IMR-90 (cell line): ENCODE measurements at regions not wholly inside any gene's neighbourhood (a gene's known extent, or its start where the extent isn't known, plus 50 kb on each side); places are given as distances from the start of the nearest gene placed in this dataset.

Source experiments
- ATAC-seq: fragments of 200-7000 bp; cut with Tn5 transposase; 2 replicates; pipeline ENCODE4 v1.9.1; 2020; ENCODE audit warnings: low read depth, mild to moderate bottlenecking, moderate library complexity
- BruUV-seq: library from RNA; stranded (reverse); fragments of 400-500 nt; replicated peaks from 2 replicates; lab custom pipeline; 2021; lab: Mats Ljungman, UMichigan
- CTCF ChIA-PET: fragments of 300-600 bp; formaldehyde crosslinking; extraction: SDS; loops from one replicate; lab custom pipeline; 2021; ENCODE audit warnings: antibody characterized with exemption; lab: Yijun Ruan, JAX
- POLR2A ChIA-PET: fragments of 300-600 bp; sonication (Branson Sonifier 250); formaldehyde crosslinking; loops from one replicate; lab custom pipeline; 2022; ENCODE audit warnings: antibody characterized with exemption; ENCODE audit not compliant: unreplicated experiment; lab: Charles Lee
- DNase-seq: peaks from one replicate; pipeline ENCODE4 v3.0.0; 2013
- H2AFZ ChIP-seq: replicated peaks from 2 replicates; pipeline ENCODE3; 2013; ENCODE audit warnings: low read length, mild to moderate bottlenecking; ENCODE audit not compliant: poor library complexity
- H2AK5ac ChIP-seq: 2 replicates; pipeline ENCODE4 v1.6.1; 2013; ENCODE audit warnings: low read depth, low read length, inconsistent platforms
- H2AK9ac ChIP-seq: replicated peaks from 2 replicates; pipeline ENCODE3; 2013; ENCODE audit warnings: mild to moderate bottlenecking, low read depth, low read length, moderate library complexity; ENCODE audit not compliant: poor library complexity
- H2BK120ac ChIP-seq: 2 replicates; pipeline ENCODE4 v1.6.1; 2013; ENCODE audit warnings: low read depth, low read length, inconsistent platforms
- H2BK15ac ChIP-seq: 3 replicates; pipeline ENCODE4 v1.6.1; 2013; ENCODE audit warnings: low read depth, low read length, inconsistent platforms
- H2BK20ac ChIP-seq: 2 replicates; pipeline ENCODE4 v1.6.1; 2013; ENCODE audit warnings: low read depth, mild to moderate bottlenecking, inconsistent platforms, low read length, moderate library complexity
- H2BK5ac ChIP-seq: 2 replicates; pipeline ENCODE4 v1.6.1; 2013; ENCODE audit warnings: mild to moderate bottlenecking, low read depth, low read length, inconsistent platforms; ENCODE audit not compliant: poor library complexity, severe bottlenecking
- H3K14ac ChIP-seq: replicated peaks from 2 replicates; pipeline ENCODE4 v1.6.1; 2013; ENCODE audit warnings: low read depth, low read length, inconsistent platforms
- H3K18ac ChIP-seq: 2 replicates; pipeline ENCODE4 v1.6.1; 2013; ENCODE audit warnings: low read depth, low read length, control low read depth
- H3K23ac ChIP-seq: 2 replicates; pipeline ENCODE4 v1.6.1; 2013; ENCODE audit warnings: low read depth, low read length, inconsistent platforms
- H3K27ac ChIP-seq: 2 replicates; pipeline ENCODE4 v1.5.1; 2013; ENCODE audit warnings: mild to moderate bottlenecking, control low read depth, low read length; ENCODE audit not compliant: insufficient read depth
- H3K27me3 ChIP-seq: 2 replicates; pipeline ENCODE4 v1.6.1; 2013; ENCODE audit warnings: low read length; ENCODE audit not compliant: control insufficient read depth, insufficient read depth
- H3K36me3 ChIP-seq: 2 replicates; pipeline ENCODE4 v1.6.1; 2013; ENCODE audit warnings: low read length, mixed read lengths; ENCODE audit not compliant: control insufficient read depth, insufficient read depth
- H3K4ac ChIP-seq: 2 replicates; pipeline ENCODE4 v1.6.1; 2013; ENCODE audit warnings: low read depth, low read length, inconsistent platforms
- H3K4me1 ChIP-seq: 2 replicates; pipeline ENCODE4 v1.6.1; 2013; ENCODE audit warnings: low read length, mixed read lengths; ENCODE audit not compliant: control insufficient read depth, insufficient read depth
- H3K4me2 ChIP-seq: 2 replicates; pipeline ENCODE4 v1.6.1; 2013; ENCODE audit warnings: low read depth, mild to moderate bottlenecking, control low read depth, low read length, moderate library complexity
- H3K4me3 ChIP-seq: 2 replicates; pipeline ENCODE4 v1.5.1; 2013; ENCODE audit warnings: low read depth, mild to moderate bottlenecking, control low read depth, low read length, moderate library complexity; ENCODE audit not compliant: insufficient read depth
- H3K56ac ChIP-seq: 2 replicates; pipeline ENCODE4 v1.6.1; 2013; ENCODE audit warnings: low read length, inconsistent platforms; ENCODE audit not compliant: insufficient read depth; ENCODE audit errors: extremely low read depth
- H3K79me1 ChIP-seq, 2 experiments: 2 replicates each; pipeline ENCODE4 v1.6.1; 2013; ENCODE audit warnings: low read length in 2 of 2, inconsistent platforms in 1 of 2, low read depth in 1 of 2
- H3K9ac ChIP-seq: 2 replicates; pipeline ENCODE4 v1.6.1; 2013; ENCODE audit warnings: low read depth, low read length, control low read depth
- H3K9me1 ChIP-seq: 2 replicates; pipeline ENCODE4 v1.6.1; 2013; ENCODE audit warnings: low read length, inconsistent platforms; ENCODE audit not compliant: insufficient read depth
- H3K9me3 ChIP-seq: 2 replicates; pipeline ENCODE4 v1.6.1; 2013; ENCODE audit warnings: low read length; ENCODE audit not compliant: control insufficient read depth, insufficient read depth
- H4K20me1 ChIP-seq: 2 replicates; pipeline ENCODE4 v1.6.1; 2013; ENCODE audit warnings: low read length, inconsistent platforms; ENCODE audit not compliant: insufficient read depth
- H4K5ac ChIP-seq: 2 replicates; pipeline ENCODE4 v1.6.1; 2013; ENCODE audit warnings: mild to moderate bottlenecking, low read depth, low read length, control low read depth
- H4K8ac ChIP-seq, 2 experiments: 2 replicates each; pipeline ENCODE4 v1.6.1; 2013; ENCODE audit warnings: low read depth in 2 of 2, low read length in 2 of 2, control low read depth in 1 of 2, inconsistent platforms in 1 of 2
- H4K91ac ChIP-seq: 2 replicates; pipeline ENCODE4 v1.6.1; 2013; ENCODE audit warnings: low read depth, low read length, inconsistent platforms; ENCODE audit not compliant: insufficient read depth
- CEBPB ChIP-seq: IDR thresholded peaks from 2 replicates; pipeline ENCODE4 v1.6.1; 2012; ENCODE audit warnings: low read depth, low read length, improper control_type of control experiment
- MAFK ChIP-seq: IDR thresholded peaks from 2 replicates; pipeline ENCODE4 v1.6.1; 2012; ENCODE audit warnings: low read depth, low read length, improper control_type of control experiment
- POLR2A ChIP-seq: IDR thresholded peaks from 2 replicates; pipeline ENCODE4 v1.6.1; 2012; ENCODE audit warnings: mild to moderate bottlenecking, low read depth, low read length
- RAD21 ChIP-seq: IDR thresholded peaks from 2 replicates; pipeline ENCODE4 v1.6.1; 2012; ENCODE audit warnings: low read length, improper control_type of control experiment
- WGBS, 2 experiments: methylation state at CpG; one replicate each; pipeline versions ENCODE4 v1.1.5 to v1.1.7; 2013; ENCODE audit warnings: missing lambda C conversion rate in 2 of 2; ENCODE audit not compliant: insufficient read length in 1 of 2; ENCODE audit errors: extremely low coverage in 2 of 2; 5-methylcytosine and 5-hydroxymethylcytosine counted together
- dilution Hi-C: fragments of 300-500 bp; cut with HindIII; formaldehyde crosslinking; loops from one replicate; pipeline ENCODE4 v1.14.3; 2018; ENCODE audit warnings: low sequenced_read_pairs; ENCODE audit not compliant: unreplicated experiment
- in situ Hi-C: fragments of 300-500 bp; cut with MboI; formaldehyde crosslinking; loops from 3 replicates; pipeline ENCODE4 v1.14.3; 2019; ENCODE audit warnings: low sequenced_read_pairs, inconsistent platforms, mixed read lengths
- intact Hi-C: fragments of 100-400 bp; cut with micrococcal nuclease; formaldehyde crosslinking; loops from 2 replicates; pipeline ENCODE4 v1.10.0; 2022

- Histone ChIP-seq H3K27ac (no peak overlapping the region), H3K14ac (no peak overlapping the region), H2BK5ac (no peak overlapping the region), H4K20me1 (no peaks in the 10 kb centered on the region), H2BK20ac (no peak overlapping the region), H3K4ac (no peak overlapping the region), H3K27me3 (no peaks in the 10 kb centered on the region), H3K23ac (no peak overlapping the region), H3K4me2 (no peak overlapping the region), H4K5ac (no peak overlapping the region), H2AK9ac (no peak overlapping the region), H3K9me3 (no peaks in the 10 kb centered on the region), H2AFZ (no peak overlapping the region), H3K36me3 (no peaks in the 10 kb centered on the region), H3K4me1 (peaks cover 5% of the 10 kb centered on the region; the same call in 1 of the 2 replicates), H2BK15ac (no peak overlapping the region), H3K4me3 (no peak overlapping the region), H3K56ac (no peak overlapping the region), H3K18ac (no peak overlapping the region), H3K9me1 (peaks cover 3% of the 10 kb centered on the region; the same call in 1 of the 2 replicates), H3K9ac (no peak overlapping the region), H2BK120ac (no peak overlapping the region), H4K8ac (no peak overlapping the region), H4K91ac (no peak overlapping the region), H3K79me1 (no peaks in the 10 kb centered on the region), H2AK5ac (no peak overlapping the region)
- ChIA-PET POLR2A (no interaction called here), CTCF (no interaction called here)
- in situ Hi-C loops: no loop called here
- intact Hi-C loops: no loop called here
- ATAC-seq (no peak), DNase-seq (no peak)
- TF ChIP-seq RAD21 (no peak), MAFK (no peak), CEBPB (no peak), POLR2A (no peak)
- BruUV-seq: no TSS peak
- no CpG with 5 or more reads among the region's 11 CpGs for WGBS, 2 experiments
- dilution Hi-C loops: no loop called here
Observed at GRCh38 chr1:234913771-234914170, 214.9 kb downstream of the TOMM20 start.
